IMR-90 (cell line): ENCODE measurements at regions not wholly inside any gene's neighbourhood (a gene's known extent, or its start where the extent isn't known, plus 50 kb on each side); places are given as distances from the start of the nearest gene placed in this dataset.

Experiments used
- ATAC-seq: fragments of 200-7000 bp; cut with Tn5 transposase; 2 replicates; pipeline ENCODE4 v1.9.1; 2020; ENCODE audit warnings: low read depth, mild to moderate bottlenecking, moderate library complexity
- BruUV-seq: library from RNA; stranded (reverse); fragments of 400-500 nt; replicated peaks from 2 replicates; lab custom pipeline; 2021; lab: Mats Ljungman, UMichigan
- CTCF ChIA-PET: fragments of 300-600 bp; formaldehyde crosslinking; extraction: SDS; loops from one replicate; lab custom pipeline; 2021; ENCODE audit warnings: antibody characterized with exemption; lab: Yijun Ruan, JAX
- POLR2A ChIA-PET: fragments of 300-600 bp; sonication (Branson Sonifier 250); formaldehyde crosslinking; loops from one replicate; lab custom pipeline; 2022; ENCODE audit warnings: antibody characterized with exemption; ENCODE audit not compliant: unreplicated experiment; lab: Charles Lee
- DNase-seq: peaks from one replicate; pipeline ENCODE4 v3.0.0; 2013
- H2AFZ ChIP-seq: replicated peaks from 2 replicates; pipeline ENCODE3; 2013; ENCODE audit warnings: low read length, mild to moderate bottlenecking; ENCODE audit not compliant: poor library complexity
- H2AK5ac ChIP-seq: 2 replicates; pipeline ENCODE4 v1.6.1; 2013; ENCODE audit warnings: low read depth, low read length, inconsistent platforms
- H2AK9ac ChIP-seq: replicated peaks from 2 replicates; pipeline ENCODE3; 2013; ENCODE audit warnings: mild to moderate bottlenecking, low read depth, low read length, moderate library complexity; ENCODE audit not compliant: poor library complexity
- H2BK120ac ChIP-seq: 2 replicates; pipeline ENCODE4 v1.6.1; 2013; ENCODE audit warnings: low read depth, low read length, inconsistent platforms
- H2BK15ac ChIP-seq: 3 replicates; pipeline ENCODE4 v1.6.1; 2013; ENCODE audit warnings: low read depth, low read length, inconsistent platforms
- H2BK20ac ChIP-seq: 2 replicates; pipeline ENCODE4 v1.6.1; 2013; ENCODE audit warnings: low read depth, mild to moderate bottlenecking, inconsistent platforms, low read length, moderate library complexity
- H2BK5ac ChIP-seq: 2 replicates; pipeline ENCODE4 v1.6.1; 2013; ENCODE audit warnings: mild to moderate bottlenecking, low read depth, low read length, inconsistent platforms; ENCODE audit not compliant: poor library complexity, severe bottlenecking
- H3K14ac ChIP-seq: replicated peaks from 2 replicates; pipeline ENCODE4 v1.6.1; 2013; ENCODE audit warnings: low read depth, low read length, inconsistent platforms
- H3K18ac ChIP-seq: 2 replicates; pipeline ENCODE4 v1.6.1; 2013; ENCODE audit warnings: low read depth, low read length, control low read depth
- H3K23ac ChIP-seq: 2 replicates; pipeline ENCODE4 v1.6.1; 2013; ENCODE audit warnings: low read depth, low read length, inconsistent platforms
- H3K27ac ChIP-seq: 2 replicates; pipeline ENCODE4 v1.5.1; 2013; ENCODE audit warnings: mild to moderate bottlenecking, control low read depth, low read length; ENCODE audit not compliant: insufficient read depth
- H3K27me3 ChIP-seq: 2 replicates; pipeline ENCODE4 v1.6.1; 2013; ENCODE audit warnings: low read length; ENCODE audit not compliant: control insufficient read depth, insufficient read depth
- H3K36me3 ChIP-seq: 2 replicates; pipeline ENCODE4 v1.6.1; 2013; ENCODE audit warnings: low read length, mixed read lengths; ENCODE audit not compliant: control insufficient read depth, insufficient read depth
- H3K4ac ChIP-seq: 2 replicates; pipeline ENCODE4 v1.6.1; 2013; ENCODE audit warnings: low read depth, low read length, inconsistent platforms
- H3K4me1 ChIP-seq: 2 replicates; pipeline ENCODE4 v1.6.1; 2013; ENCODE audit warnings: low read length, mixed read lengths; ENCODE audit not compliant: control insufficient read depth, insufficient read depth
- H3K4me2 ChIP-seq: 2 replicates; pipeline ENCODE4 v1.6.1; 2013; ENCODE audit warnings: low read depth, mild to moderate bottlenecking, control low read depth, low read length, moderate library complexity
- H3K4me3 ChIP-seq: 2 replicates; pipeline ENCODE4 v1.5.1; 2013; ENCODE audit warnings: low read depth, mild to moderate bottlenecking, control low read depth, low read length, moderate library complexity; ENCODE audit not compliant: insufficient read depth
- H3K56ac ChIP-seq: 2 replicates; pipeline ENCODE4 v1.6.1; 2013; ENCODE audit warnings: low read length, inconsistent platforms; ENCODE audit not compliant: insufficient read depth; ENCODE audit errors: extremely low read depth
- H3K79me1 ChIP-seq, 2 experiments: 2 replicates each; pipeline ENCODE4 v1.6.1; 2013; ENCODE audit warnings: low read length in 2 of 2, inconsistent platforms in 1 of 2, low read depth in 1 of 2
- H3K9ac ChIP-seq: 2 replicates; pipeline ENCODE4 v1.6.1; 2013; ENCODE audit warnings: low read depth, low read length, control low read depth
- H3K9me1 ChIP-seq: 2 replicates; pipeline ENCODE4 v1.6.1; 2013; ENCODE audit warnings: low read length, inconsistent platforms; ENCODE audit not compliant: insufficient read depth
- H3K9me3 ChIP-seq: 2 replicates; pipeline ENCODE4 v1.6.1; 2013; ENCODE audit warnings: low read length; ENCODE audit not compliant: control insufficient read depth, insufficient read depth
- H4K20me1 ChIP-seq: 2 replicates; pipeline ENCODE4 v1.6.1; 2013; ENCODE audit warnings: low read length, inconsistent platforms; ENCODE audit not compliant: insufficient read depth
- H4K5ac ChIP-seq: 2 replicates; pipeline ENCODE4 v1.6.1; 2013; ENCODE audit warnings: mild to moderate bottlenecking, low read depth, low read length, control low read depth
- H4K8ac ChIP-seq, 2 experiments: 2 replicates each; pipeline ENCODE4 v1.6.1; 2013; ENCODE audit warnings: low read depth in 2 of 2, low read length in 2 of 2, control low read depth in 1 of 2, inconsistent platforms in 1 of 2
- H4K91ac ChIP-seq: 2 replicates; pipeline ENCODE4 v1.6.1; 2013; ENCODE audit warnings: low read depth, low read length, inconsistent platforms; ENCODE audit not compliant: insufficient read depth
- BHLHE40 ChIP-seq: fragments of 150-350 bp; IDR thresholded peaks from 2 replicates; pipeline ENCODE4 v1.6.1; 2016; ENCODE audit warnings: mild to moderate bottlenecking, low read depth, low read length
- CEBPB ChIP-seq: IDR thresholded peaks from 2 replicates; pipeline ENCODE4 v1.6.1; 2012; ENCODE audit warnings: low read depth, low read length, improper control_type of control experiment
- CHD1 ChIP-seq: IDR thresholded peaks from 2 replicates; pipeline ENCODE4 v1.6.1; 2012; ENCODE audit warnings: low read depth, low read length, improper control_type of control experiment
- FOS ChIP-seq: fragments of 150-350 bp; IDR thresholded peaks from 2 replicates; pipeline ENCODE4 v1.6.1; 2016; ENCODE audit warnings: low read depth, low read length
- MAFK ChIP-seq: IDR thresholded peaks from 2 replicates; pipeline ENCODE4 v1.6.1; 2012; ENCODE audit warnings: low read depth, low read length, improper control_type of control experiment
- MAZ ChIP-seq: IDR thresholded peaks from 2 replicates; pipeline ENCODE4 v1.6.1; 2012; ENCODE audit warnings: low read depth, mild to moderate bottlenecking, low read length, improper control_type of control experiment, moderate library complexity, borderline replicate concordance
- MXI1 ChIP-seq: IDR thresholded peaks from 2 replicates; pipeline ENCODE4 v1.6.1; 2012; ENCODE audit warnings: low read depth, mild to moderate bottlenecking, low read length, moderate library complexity, borderline replicate concordance
- NFE2L2 ChIP-seq: fragments of 150-350 bp; IDR thresholded peaks from 2 replicates; pipeline ENCODE4 v1.6.1; 2016; ENCODE audit warnings: low read depth, mild to moderate bottlenecking, low read length
- POLR2A ChIP-seq: IDR thresholded peaks from 2 replicates; pipeline ENCODE4 v1.6.1; 2012; ENCODE audit warnings: mild to moderate bottlenecking, low read depth, low read length
- RAD21 ChIP-seq: IDR thresholded peaks from 2 replicates; pipeline ENCODE4 v1.6.1; 2012; ENCODE audit warnings: low read length, improper control_type of control experiment
- RCOR1 ChIP-seq: IDR thresholded peaks from 2 replicates; pipeline ENCODE4 v1.6.1; 2012; ENCODE audit warnings: mild to moderate bottlenecking, low read length, improper control_type of control experiment; ENCODE audit not compliant: insufficient replicate concordance
- RFX5 ChIP-seq: IDR thresholded peaks from 2 replicates; pipeline ENCODE4 v1.8.0; 2012; ENCODE audit warnings: low read depth, mild to moderate bottlenecking, low read length, moderate library complexity
- SMC3 ChIP-seq: fragments of 150-350 bp; IDR thresholded peaks from 2 replicates; pipeline ENCODE4 v1.6.1; 2016; ENCODE audit warnings: low read depth, mild to moderate bottlenecking, antibody characterized with exemption, low read length, moderate library complexity
- WGBS, 2 experiments: methylation state at CpG; one replicate each; pipeline versions ENCODE4 v1.1.5 to v1.1.7; 2013; ENCODE audit warnings: missing lambda C conversion rate in 2 of 2; ENCODE audit not compliant: insufficient read length in 1 of 2; ENCODE audit errors: extremely low coverage in 2 of 2; 5-methylcytosine and 5-hydroxymethylcytosine counted together
- dilution Hi-C: fragments of 300-500 bp; cut with HindIII; formaldehyde crosslinking; loops from one replicate; pipeline ENCODE4 v1.14.3; 2018; ENCODE audit warnings: low sequenced_read_pairs; ENCODE audit not compliant: unreplicated experiment
- in situ Hi-C: fragments of 300-500 bp; cut with MboI; formaldehyde crosslinking; loops from 3 replicates; pipeline ENCODE4 v1.14.3; 2019; ENCODE audit warnings: low sequenced_read_pairs, inconsistent platforms, mixed read lengths
- intact Hi-C: fragments of 100-400 bp; cut with micrococcal nuclease; formaldehyde crosslinking; loops from 2 replicates; pipeline ENCODE4 v1.10.0; 2022
- TF ChIP-seq, protein P1 (sequence below): fragments of 150-350 bp; IDR thresholded peaks from 2 replicates; pipeline ENCODE4 v1.6.1; 2016; ENCODE audit warnings: low read depth, mild to moderate bottlenecking, low read length, moderate library complexity, borderline replicate concordance
- TF ChIP-seq, protein P2 (sequence below): fragments of 150-350 bp; IDR thresholded peaks from 2 replicates; pipeline ENCODE4 v1.6.1; 2017; ENCODE audit warnings: mild to moderate bottlenecking, antibody characterized with exemption, low read length, low read depth
- TF ChIP-seq, protein P3 (sequence below): conservative IDR thresholded peaks from 2 replicates; pipeline ENCODE4 v1.5.1; 2012; ENCODE audit warnings: mild to moderate bottlenecking, low read depth, low read length, improper control_type of control experiment

DNA sequence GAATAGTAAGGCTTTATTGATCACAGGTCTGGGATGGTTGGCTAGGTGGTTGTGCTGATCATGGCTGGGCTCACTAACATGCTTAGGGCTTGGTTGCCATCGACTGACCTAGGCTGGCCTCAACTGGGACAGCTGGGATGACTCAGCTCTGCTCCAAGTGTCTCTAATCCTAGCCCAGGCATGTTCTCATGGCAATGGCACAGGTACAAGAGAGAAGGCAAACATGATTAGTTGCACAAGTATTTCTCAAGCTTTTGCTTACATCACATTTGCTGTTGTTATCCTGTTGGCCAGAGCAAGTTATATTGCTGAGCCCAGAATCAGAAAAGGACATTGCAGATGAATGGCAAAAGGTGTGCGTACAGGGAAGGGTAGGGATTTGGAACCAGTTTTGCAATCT is 68.5 kb upstream of the SLC35C1 start:
- CTCF ChIA-PET: no interaction called here
- Histone ChIP-seq H3K4me2 (no peak overlapping the region), H3K4me3 (no peak overlapping the region), H2BK120ac (no peak overlapping the region), H2BK15ac (no peak overlapping the region), H3K79me1 (no peaks in the 10 kb centered on the region), H3K27me3 (peaks cover 4% of the 10 kb centered on the region; the same call in 1 of the 2 replicates), H2AK9ac (no peak overlapping the region), H4K5ac (no peak overlapping the region), H2BK20ac (no peak overlapping the region), H4K20me1 (no peaks in the 10 kb centered on the region), H3K56ac (no peak overlapping the region), H3K23ac (no peak overlapping the region), H3K9me1 (no peaks in the 10 kb centered on the region), H4K91ac (no peak overlapping the region), H3K4ac (no peak overlapping the region), H3K36me3 (no peaks in the 10 kb centered on the region), H2AFZ (no peak overlapping the region), H2AK5ac (no peak overlapping the region), H3K14ac (no peak overlapping the region), H3K4me1 (no peaks in the 10 kb centered on the region), H3K9ac (no peak overlapping the region), H3K18ac (no peak overlapping the region), H2BK5ac (no peak overlapping the region), H3K27ac (no peak overlapping the region), H4K8ac (no peak overlapping the region), H3K9me3 (no peaks in the 10 kb centered on the region)
- ATAC-seq: no peak
- POLR2A ChIA-PET: no interaction called here
- DNase-seq: peak; percentile 19
- TF ChIP-seq, protein P1, sequence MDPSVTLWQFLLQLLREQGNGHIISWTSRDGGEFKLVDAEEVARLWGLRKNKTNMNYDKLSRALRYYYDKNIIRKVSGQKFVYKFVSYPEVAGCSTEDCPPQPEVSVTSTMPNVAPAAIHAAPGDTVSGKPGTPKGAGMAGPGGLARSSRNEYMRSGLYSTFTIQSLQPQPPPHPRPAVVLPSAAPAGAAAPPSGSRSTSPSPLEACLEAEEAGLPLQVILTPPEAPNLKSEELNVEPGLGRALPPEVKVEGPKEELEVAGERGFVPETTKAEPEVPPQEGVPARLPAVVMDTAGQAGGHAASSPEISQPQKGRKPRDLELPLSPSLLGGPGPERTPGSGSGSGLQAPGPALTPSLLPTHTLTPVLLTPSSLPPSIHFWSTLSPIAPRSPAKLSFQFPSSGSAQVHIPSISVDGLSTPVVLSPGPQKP: no peak
- TF ChIP-seq MAZ (no peak), RFX5 (no peak), POLR2A (no peak), MAFK (no peak), SMC3 (no peak), CHD1 (no peak), NFE2L2 (no peak), MXI1 (no peak), CEBPB (no peak), RCOR1 (no peak), RAD21 (no peak), FOS (no peak), BHLHE40 (no peak)
- TF ChIP-seq, protein P2, sequence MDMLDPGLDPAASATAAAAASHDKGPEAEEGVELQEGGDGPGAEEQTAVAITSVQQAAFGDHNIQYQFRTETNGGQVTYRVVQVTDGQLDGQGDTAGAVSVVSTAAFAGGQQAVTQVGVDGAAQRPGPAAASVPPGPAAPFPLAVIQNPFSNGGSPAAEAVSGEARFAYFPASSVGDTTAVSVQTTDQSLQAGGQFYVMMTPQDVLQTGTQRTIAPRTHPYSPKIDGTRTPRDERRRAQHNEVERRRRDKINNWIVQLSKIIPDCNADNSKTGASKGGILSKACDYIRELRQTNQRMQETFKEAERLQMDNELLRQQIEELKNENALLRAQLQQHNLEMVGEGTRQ: no peak
- TF ChIP-seq, protein P3, sequence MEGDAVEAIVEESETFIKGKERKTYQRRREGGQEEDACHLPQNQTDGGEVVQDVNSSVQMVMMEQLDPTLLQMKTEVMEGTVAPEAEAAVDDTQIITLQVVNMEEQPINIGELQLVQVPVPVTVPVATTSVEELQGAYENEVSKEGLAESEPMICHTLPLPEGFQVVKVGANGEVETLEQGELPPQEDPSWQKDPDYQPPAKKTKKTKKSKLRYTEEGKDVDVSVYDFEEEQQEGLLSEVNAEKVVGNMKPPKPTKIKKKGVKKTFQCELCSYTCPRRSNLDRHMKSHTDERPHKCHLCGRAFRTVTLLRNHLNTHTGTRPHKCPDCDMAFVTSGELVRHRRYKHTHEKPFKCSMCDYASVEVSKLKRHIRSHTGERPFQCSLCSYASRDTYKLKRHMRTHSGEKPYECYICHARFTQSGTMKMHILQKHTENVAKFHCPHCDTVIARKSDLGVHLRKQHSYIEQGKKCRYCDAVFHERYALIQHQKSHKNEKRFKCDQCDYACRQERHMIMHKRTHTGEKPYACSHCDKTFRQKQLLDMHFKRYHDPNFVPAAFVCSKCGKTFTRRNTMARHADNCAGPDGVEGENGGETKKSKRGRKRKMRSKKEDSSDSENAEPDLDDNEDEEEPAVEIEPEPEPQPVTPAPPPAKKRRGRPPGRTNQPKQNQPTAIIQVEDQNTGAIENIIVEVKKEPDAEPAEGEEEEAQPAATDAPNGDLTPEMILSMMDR: no peak
- intact Hi-C loops: no loop called here
- dilution Hi-C loops: no loop called here
- no TSS peak for BruUV-seq
- in situ Hi-C loops: no loop called here
- WGBS, 2 experiments: 50% methylated on average over 1 of the region's 2 CpGs; no CpG with 5 or more reads in 1 of the 2 experiments
